SKM-1 treated with dmso at 0.1 percent for 144 hours (cell line): ENCODE measurements at regions not wholly inside any gene's neighbourhood (a gene's known extent, or its start where the extent isn't known, plus 50 kb on each side); places are given as distances from the start of the nearest gene placed in this dataset.
"Not testable (repeated sequence)": the region's sequence is repeated elsewhere in the genome, so short reads cannot be mapped to it uniquely, and the experiment has no call there.

Experiments used
- DNase-seq: peaks from one replicate; lab custom pipeline; 2025; ENCODE audit not compliant: unreplicated experiment; lab: John Stamatoyannopoulos, UW

GRCh38 chrX:150231368-150231767, 131.7 kb upstream of the MAMLD1 start:
- not testable (repeated sequence) for DNase-seq

- DNase-seq = not testable (repeated sequence)
These were observed 130.9 kb upstream of the MAMLD1 start for GRCh38 chrX:150232222-150232621.

- no peak for DNase-seq
These were observed 129.0 kb upstream of the MAMLD1 start for GRCh38 chrX:150234126-150234525.

- no peak for DNase-seq
These were observed 126.8 kb upstream of the MAMLD1 start for GRCh38 chrX:150236327-150236726.

- no peak for DNase-seq
These were observed 124.3 kb upstream of the MAMLD1 start for GRCh38 chrX:150238632-150239382.

GRCh38 chrX:150239946-150240642, 123.0 kb upstream of the MAMLD1 start:
- DNase-seq = no peak

- no peak for DNase-seq
These were observed 122.5 kb upstream of the MAMLD1 start for GRCh38 chrX:150240643-150240970.

- no peak for DNase-seq
These were observed 109.0 kb upstream of the MAMLD1 start for GRCh38 chrX:150253959-150254620.

GRCh38 chrX:150254909-150255308, 108.2 kb upstream of the MAMLD1 start:
- DNase-seq = no peak

- no peak for DNase-seq
These were observed 107.4 kb upstream of the MAMLD1 start for GRCh38 chrX:150255441-150256296.

GRCh38 chrX:150256297-150256650, 106.8 kb upstream of the MAMLD1 start:
- DNase-seq = no peak

GRCh38 chrX:150257353-150258175, 105.6 kb upstream of the MAMLD1 start:
- DNase-seq = no peak

- DNase-seq = no peak
These were observed 105.0 kb upstream of the MAMLD1 start for GRCh38 chrX:150258176-150258425.

GRCh38 chrX:150258463-150259430, 104.4 kb upstream of the MAMLD1 start:
- no peak for DNase-seq

- DNase-seq = peak; percentile 1
These were observed 100.7 kb upstream of the MAMLD1 start for GRCh38 chrX:150262456-150262855.

- DNase-seq = no peak
These were observed 94.2 kb upstream of the MAMLD1 start for GRCh38 chrX:150268839-150269355.

GRCh38 chrX:150269605-150270254, 93.4 kb upstream of the MAMLD1 start:
- DNase-seq = no peak

GRCh38 chrX:150270622-150271021, 92.5 kb upstream of the MAMLD1 start:
- no peak for DNase-seq
